ENCODE measurements at regions not wholly inside any gene's neighbourhood (a gene's known extent, or its start where the extent isn't known, plus 50 kb on each side); places are given as distances from the start of the nearest gene placed in this dataset.
"Not testable (repeated sequence)": the region's sequence is repeated elsewhere in the genome, so short reads cannot be mapped to it uniquely, and the experiment has no call there.

GRCh38 chrX:137646472-137646871 is 80.5 kb downstream of the ZIC3 start:
- no peak for DNase-seq

- no peak for DNase-seq
Measured at GRCh38 chrX:137651647-137652046, 85.7 kb downstream of the ZIC3 start.

GRCh38 chrX:137652086-137652485 is 86.2 kb downstream of the ZIC3 start:
- DNase-seq, result no peak

GRCh38 chrX:137654481-137654880 is 88.6 kb downstream of the ZIC3 start:
- no peak for DNase-seq

GRCh38 chrX:137667776-137668175 is 101.8 kb downstream of the ZIC3 start:
- no peak for DNase-seq

- no peak for DNase-seq
Measured at GRCh38 chrX:137684591-137684990, 118.7 kb downstream of the ZIC3 start.

GRCh38 chrX:137695417-137695816 is 129.5 kb downstream of the ZIC3 start:
- DNase-seq, result no peak

GRCh38 chrX:137707348-137707747 is 141.4 kb downstream of the ZIC3 start:
- no peak for DNase-seq

- no peak for DNase-seq
Measured at GRCh38 chrX:137742846-137743245, 176.9 kb downstream of the ZIC3 start.

GRCh38 chrX:137743414-137743813 is 177.5 kb downstream of the ZIC3 start:
- DNase-seq, result no peak

GRCh38 chrX:137746289-137746688 is 180.4 kb downstream of the ZIC3 start:
- no peak for DNase-seq

- DNase-seq, result no peak
Measured at GRCh38 chrX:137747244-137748043, 181.5 kb downstream of the ZIC3 start.

- DNase-seq, result no peak
Measured at GRCh38 chrX:137748827-137749226, 182.9 kb downstream of the ZIC3 start.

- no peak for DNase-seq
Measured at GRCh38 chrX:137749246-137749645, 183.3 kb downstream of the ZIC3 start.

- DNase-seq, result no peak
Measured at GRCh38 chrX:137771537-137771936, 205.6 kb downstream of the ZIC3 start.

GRCh38 chrX:137792214-137792613 is 226.3 kb downstream of the ZIC3 start:
- DNase-seq, result no peak

GRCh38 chrX:137797926-137798325 is 232.0 kb downstream of the ZIC3 start:
- not testable (repeated sequence) for DNase-seq

- DNase-seq, result no peak
Measured at GRCh38 chrX:137823257-137823656, 257.3 kb downstream of the ZIC3 start.

- no peak for DNase-seq
Measured at GRCh38 chrX:137847376-137847775, 281.4 kb downstream of the ZIC3 start.

- DNase-seq, result no peak
Measured at GRCh38 chrX:137848266-137848905, 282.5 kb downstream of the ZIC3 start.

- DNase-seq, result no peak
Measured at GRCh38 chrX:137852502-137852901, 286.6 kb downstream of the ZIC3 start.

- no peak for DNase-seq
Measured at GRCh38 chrX:137855490-137855889, 289.6 kb downstream of the ZIC3 start.

GRCh38 chrX:137858106-137858505 is 292.2 kb downstream of the ZIC3 start:
- DNase-seq, result no peak

- no peak for DNase-seq
Measured at GRCh38 chrX:137878401-137878800, 312.5 kb downstream of the ZIC3 start.

GRCh38 chrX:137882960-137883359 is 317.0 kb downstream of the ZIC3 start:
- no peak for DNase-seq
